Tibial nerve (tissue), 4 donors: ENCODE measurements at regions not wholly inside any gene's neighbourhood (a gene's known extent, or its start where the extent isn't known, plus 50 kb on each side); places are given as distances from the start of the nearest gene placed in this dataset.
"Not testable (repeated sequence)": the region's sequence is repeated elsewhere in the genome, so short reads cannot be mapped to it uniquely, and the experiment has no call there.

Experiments used
- DNase-seq, 2 donors: peaks; one replicate each; pipeline ENCODE4 v3.0.0-alpha.2; 2019; ENCODE audit warnings: low spot score in 2 of 2
- H3K27ac ChIP-seq, 4 donors: fragments of 200-600 bp; sonication (generic) in 3 of 4; one replicate each; pipeline ENCODE4 v1.5.1; 2017 to 2019; ENCODE audit warnings: mild to moderate bottlenecking in 1 of 4
- H3K27me3 ChIP-seq, 2 donors: fragments of 200-600 bp; sonication (generic) in 1 of 2; one replicate each; pipeline versions ENCODE4 v1.5.1 to v1.6.0; 2017 to 2019
- H3K36me3 ChIP-seq, 3 donors: fragments of 200-600 bp; sonication (generic); one replicate each; pipeline ENCODE4 v1.5.1; 2018 to 2019
- H3K4me1 ChIP-seq, 4 donors: fragments of 200-600 bp; sonication (generic) in 3 of 4; one replicate each; pipeline ENCODE4 v1.5.1; 2017 to 2019
- H3K4me3 ChIP-seq, 4 donors: fragments of 200-600 bp; sonication (generic) in 3 of 4; one replicate each; pipeline ENCODE4 v1.5.1; 2017 to 2019; ENCODE audit warnings: mild to moderate bottlenecking in 1 of 4, moderate library complexity in 1 of 4
- H3K9me3 ChIP-seq, 4 donors: fragments of 200-600 bp; sonication (generic) in 3 of 4; one replicate each; pipeline ENCODE4 v1.5.1; 2017 to 2019
- EP300 ChIP-seq, 2 donors: sonication (generic); formaldehyde crosslinking; IDR thresholded peaks; one replicate each; pipeline ENCODE4 v1.6.1; 2017; ENCODE audit warnings: antibody characterized with exemption in 2 of 2, mild to moderate bottlenecking in 1 of 2
- POLR2A ChIP-seq, 2 donors: fragments of 450-650 bp; IDR thresholded peaks; one replicate each; pipeline ENCODE4 v1.6.1; 2017; ENCODE audit warnings: antibody characterized with exemption in 2 of 2, mild to moderate bottlenecking in 2 of 2, moderate library complexity in 2 of 2
- WGBS, 2 donors: methylation state at CpG; one replicate each; pipeline ENCODE4 v1.1.5; 2018; 5-methylcytosine and 5-hydroxymethylcytosine counted together
- TF ChIP-seq, protein P1 (sequence below), 5 experiments: fragments of 200-600 bp in 3 of 5; fragments of 450-650 bp in 2 of 5; sonication (generic) in 3 of 5; IDR thresholded peaks; one replicate each; pipeline ENCODE4 v1.5.1; 2016 to 2019; ENCODE audit warnings: antibody characterized with exemption in 5 of 5, mild to moderate bottlenecking in 3 of 5, moderate library complexity in 2 of 5

DNA sequence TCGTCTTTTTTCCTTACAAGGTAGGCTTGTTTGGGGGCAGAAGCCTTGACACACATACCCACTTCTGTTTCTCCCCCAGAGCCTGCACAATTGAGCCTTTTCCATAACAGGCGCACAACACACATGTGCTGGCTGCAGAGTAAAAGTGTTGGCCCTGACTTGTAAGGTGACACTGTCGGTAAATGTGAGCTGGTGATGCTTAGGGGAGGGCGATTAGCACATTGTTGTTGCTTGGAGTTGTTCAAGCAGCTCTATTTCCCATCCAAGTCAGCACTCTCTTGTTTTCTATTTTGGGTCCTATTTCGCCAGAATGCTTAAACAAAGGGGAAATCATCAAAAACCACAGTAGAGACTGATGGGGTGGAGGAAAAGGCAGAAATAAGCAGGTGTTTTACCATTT, 51.9 kb upstream of the PTPRJ start:
- H3K4me1 ChIP-seq, result peaks cover 0 to 13% (median 7%) of the 10 kb centered on the region in 4 donors
- no peaks in the 10 kb centered on the region for H3K36me3 ChIP-seq
- H3K9me3 ChIP-seq, result no peaks in the 10 kb centered on the region
- no peaks in the 10 kb centered on the region for H3K27me3 ChIP-seq
- WGBS, 2 donors, result 64 to 70% methylated on average over 5 of the region's 5 CpGs
- H3K27ac ChIP-seq, result no peak overlapping the region
- no peak overlapping the region for H3K4me3 ChIP-seq
- TF ChIP-seq POLR2A (IDR thresholded peaks at IDR 0.05) (no peak), EP300 (IDR thresholded peaks at IDR 0.05) (no peak)
- TF ChIP-seq, protein P1, sequence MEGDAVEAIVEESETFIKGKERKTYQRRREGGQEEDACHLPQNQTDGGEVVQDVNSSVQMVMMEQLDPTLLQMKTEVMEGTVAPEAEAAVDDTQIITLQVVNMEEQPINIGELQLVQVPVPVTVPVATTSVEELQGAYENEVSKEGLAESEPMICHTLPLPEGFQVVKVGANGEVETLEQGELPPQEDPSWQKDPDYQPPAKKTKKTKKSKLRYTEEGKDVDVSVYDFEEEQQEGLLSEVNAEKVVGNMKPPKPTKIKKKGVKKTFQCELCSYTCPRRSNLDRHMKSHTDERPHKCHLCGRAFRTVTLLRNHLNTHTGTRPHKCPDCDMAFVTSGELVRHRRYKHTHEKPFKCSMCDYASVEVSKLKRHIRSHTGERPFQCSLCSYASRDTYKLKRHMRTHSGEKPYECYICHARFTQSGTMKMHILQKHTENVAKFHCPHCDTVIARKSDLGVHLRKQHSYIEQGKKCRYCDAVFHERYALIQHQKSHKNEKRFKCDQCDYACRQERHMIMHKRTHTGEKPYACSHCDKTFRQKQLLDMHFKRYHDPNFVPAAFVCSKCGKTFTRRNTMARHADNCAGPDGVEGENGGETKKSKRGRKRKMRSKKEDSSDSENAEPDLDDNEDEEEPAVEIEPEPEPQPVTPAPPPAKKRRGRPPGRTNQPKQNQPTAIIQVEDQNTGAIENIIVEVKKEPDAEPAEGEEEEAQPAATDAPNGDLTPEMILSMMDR (IDR thresholded peaks at IDR 0.05), result no peak
- no peak for DNase-seq

DNA sequence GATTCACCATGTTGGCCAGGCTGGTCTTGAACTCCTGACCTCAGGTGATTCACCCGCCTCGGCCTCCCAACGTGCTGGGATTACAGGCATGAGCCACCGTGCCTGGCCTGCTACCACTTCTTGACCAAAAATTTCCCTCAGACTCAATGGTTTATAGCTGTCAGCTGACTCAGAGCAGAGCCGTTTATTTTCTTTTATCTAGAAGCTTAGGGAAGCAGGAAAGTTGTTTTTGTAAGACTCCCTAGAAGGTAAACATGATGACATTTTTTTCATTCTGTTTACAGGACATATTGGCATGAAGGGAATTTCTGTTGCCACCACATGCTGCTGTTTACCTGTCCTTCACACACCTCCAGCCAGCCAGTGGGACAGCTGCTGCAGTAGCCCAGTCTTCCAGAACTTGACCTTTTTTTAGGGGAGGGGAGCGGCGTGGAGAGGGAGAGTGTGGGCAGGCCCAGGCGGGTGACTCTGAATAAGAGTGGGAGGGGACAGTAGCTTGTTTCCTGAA, 56.1 kb upstream of the PTPRJ start:
- Histone ChIP-seq H3K9me3 (no peaks in the 10 kb centered on the region), H3K36me3 (no peaks in the 10 kb centered on the region), H3K27ac (peak overlapping the region in 1 of 4 donors; percentile 11), H3K4me1 (peaks cover 0 to 14% (median 9%) of the 10 kb centered on the region in 4 donors), H3K27me3 (no peaks in the 10 kb centered on the region), H3K4me3 (no peak overlapping the region)
- no peak for DNase-seq
- 40 to 49% methylated on average over 8 of the region's 8 CpGs for WGBS, 2 donors
- no peak for TF ChIP-seq EP300 (IDR thresholded peaks at IDR 0.05)
- no peak for TF ChIP-seq POLR2A (IDR thresholded peaks at IDR 0.05)
- TF ChIP-seq, protein P1 (IDR thresholded peaks at IDR 0.05), result no peak

DNA sequence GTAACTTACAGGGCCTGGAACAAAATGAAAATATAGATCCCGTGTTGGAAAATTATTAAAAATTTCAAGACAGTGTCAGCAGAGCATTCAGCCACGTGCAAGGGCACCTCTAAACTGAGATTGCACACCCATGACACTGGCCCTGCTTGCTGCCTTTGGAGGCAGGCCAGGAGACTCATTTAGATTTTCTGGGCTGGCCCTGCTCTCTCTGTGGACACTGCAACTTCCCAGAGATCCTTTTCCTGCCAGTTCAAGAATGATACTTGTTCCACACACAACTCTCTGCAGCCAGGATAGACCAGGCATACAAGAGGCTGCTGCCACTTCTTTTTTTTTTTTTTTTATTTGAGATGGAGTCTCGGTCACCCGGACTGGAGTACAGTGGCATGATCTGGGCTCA, 56.7 kb upstream of the PTPRJ start:
- WGBS, 2 donors, result 22 to 34% methylated on average over 4 of the region's 4 CpGs

DNA sequence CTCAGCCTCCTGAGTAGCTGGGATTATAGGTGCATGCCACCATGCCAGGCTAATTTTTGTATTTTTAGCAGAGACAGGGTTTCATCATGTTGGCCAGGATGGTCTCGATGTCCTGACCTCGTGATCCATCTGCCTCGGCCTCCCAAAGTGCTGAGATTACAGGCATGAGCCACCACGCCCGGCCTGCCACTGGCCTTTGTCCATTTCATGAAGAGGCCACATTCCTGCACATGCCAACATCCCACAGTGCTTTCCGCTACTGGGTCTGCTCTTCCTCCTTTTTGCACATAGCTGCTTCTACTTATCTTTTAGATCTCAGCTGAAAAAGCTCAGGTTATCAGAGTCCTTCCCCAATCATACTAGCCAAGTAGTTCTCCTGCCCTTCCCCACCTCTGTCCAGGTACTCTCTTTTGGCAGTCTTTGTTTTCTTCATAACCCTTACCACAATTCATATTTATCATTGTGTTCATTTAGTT, 59.2 kb upstream of the PTPRJ start:
- H3K27me3 ChIP-seq, H3K4me3 ChIP-seq, DNase-seq, H3K9me3 ChIP-seq, H3K36me3 ChIP-seq, H3K27ac ChIP-seq: not testable (repeated sequence)
- H3K4me1 ChIP-seq, result peaks cover 0 to 28% (median 9%) of the 10 kb centered on the region in 4 donors
- 87 to 90% methylated on average over 6 of the region's 6 CpGs for WGBS, 2 donors

More for the DNA sequence above, 56.7 kb upstream of the PTPRJ start:
- H3K27me3 ChIP-seq, result no peaks in the 10 kb centered on the region
- H3K4me3 ChIP-seq, result no peak overlapping the region
- TF ChIP-seq EP300 (IDR thresholded peaks at IDR 0.05), result no peak
- no peak for TF ChIP-seq POLR2A (IDR thresholded peaks at IDR 0.05)
- TF ChIP-seq, protein P1 (IDR thresholded peaks at IDR 0.05), result no peak
- H3K27ac ChIP-seq, result peak overlapping the region in 1 of 4 donors; percentile 11
- peak in 1 of 2 donors; percentile 48 for DNase-seq
- H3K4me1 ChIP-seq, result peaks cover 0 to 14% (median 9%) of the 10 kb centered on the region in 4 donors
- H3K36me3 ChIP-seq, result no peaks in the 10 kb centered on the region
- H3K9me3 ChIP-seq, result no peaks in the 10 kb centered on the region

DNA sequence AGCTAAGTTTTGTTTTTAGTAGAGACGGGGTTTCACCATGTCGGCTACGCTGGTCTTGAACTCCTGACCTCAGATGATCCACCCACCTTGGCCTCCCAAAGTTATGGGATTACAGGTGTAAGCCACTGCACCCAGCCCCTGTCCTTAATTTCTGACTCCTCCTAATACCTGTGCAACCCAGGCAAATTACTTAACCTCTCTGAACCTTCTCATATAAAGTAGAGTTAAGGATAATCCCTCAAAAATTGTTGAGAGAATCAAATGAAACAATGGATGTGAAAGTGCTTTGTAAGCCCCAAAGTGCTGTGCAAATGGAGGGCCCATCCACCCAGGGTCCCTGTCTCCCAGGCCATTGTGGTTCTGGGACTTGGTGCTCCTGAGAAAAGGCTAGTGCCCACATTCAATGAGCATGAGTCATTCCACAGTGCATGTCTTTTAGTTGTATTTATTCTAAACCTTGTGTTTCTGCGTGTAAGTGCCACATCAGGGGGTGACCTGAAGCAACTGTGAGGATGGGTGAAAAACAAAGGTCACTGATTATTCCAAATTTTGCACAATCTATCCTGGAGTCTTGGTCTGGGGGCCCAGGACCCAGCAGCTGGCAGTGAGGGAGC, 61.4 kb upstream of the PTPRJ start:
- TF ChIP-seq POLR2A (IDR thresholded peaks at IDR 0.05), result no peak
- no peak for TF ChIP-seq EP300 (IDR thresholded peaks at IDR 0.05)
- TF ChIP-seq, protein P1 (IDR thresholded peaks at IDR 0.05), result no peak
- no peak for DNase-seq
- WGBS, 2 donors, result 77 to 78% methylated on average over 4 of the region's 4 CpGs

More for the DNA sequence above, 61.4 kb upstream of the PTPRJ start:
- no peaks in the 10 kb centered on the region for H3K27me3 ChIP-seq
- H3K36me3 ChIP-seq, result no peaks in the 10 kb centered on the region
- peak overlapping the region in 1 of 4 donors; percentile 63 for H3K27ac ChIP-seq
- no peaks in the 10 kb centered on the region for H3K9me3 ChIP-seq
- no peak overlapping the region for H3K4me3 ChIP-seq
- H3K4me1 ChIP-seq, result peaks cover 0 to 24% (median 11%) of the 10 kb centered on the region in 4 donors
